Fibroblast of skin of right quadriceps (primary cell): ENCODE measurements at regions not wholly inside any gene's neighbourhood (a gene's known extent, or its start where the extent isn't known, plus 50 kb on each side); places are given as distances from the start of the nearest gene placed in this dataset.

Experiments used
- DNase-seq: peaks from one replicate; pipeline ENCODE4 v3.0.0-alpha.2; 2013

GRCh38 chr1:18020021-18020817, 87.4 kb upstream of the IGSF21 start:
- DNase-seq, result no peak

GRCh38 chr1:18021242-18021641, 86.4 kb upstream of the IGSF21 start:
- DNase-seq, result no peak

- DNase-seq, result no peak
Observed at GRCh38 chr1:18032172-18032859, 75.3 kb upstream of the IGSF21 start.

GRCh38 chr1:18035145-18035544, 72.5 kb upstream of the IGSF21 start:
- DNase-seq, result no peak

GRCh38 chr1:18037651-18038050, 69.9 kb upstream of the IGSF21 start:
- DNase-seq, result no peak

- DNase-seq, result no peak
Observed at GRCh38 chr1:18038051-18038450, 69.5 kb upstream of the IGSF21 start.

- no peak for DNase-seq
Observed at GRCh38 chr1:18039102-18039501, 68.5 kb upstream of the IGSF21 start.

GRCh38 chr1:18041102-18041501, 66.5 kb upstream of the IGSF21 start:
- no peak for DNase-seq

- DNase-seq, result no peak
Observed at GRCh38 chr1:18041685-18042355, 65.8 kb upstream of the IGSF21 start.

- no peak for DNase-seq
Observed at GRCh38 chr1:18043871-18044270, 63.7 kb upstream of the IGSF21 start.

GRCh38 chr1:18045203-18045602, 62.4 kb upstream of the IGSF21 start:
- DNase-seq, result no peak

GRCh38 chr1:18045621-18046020, 62.0 kb upstream of the IGSF21 start:
- DNase-seq, result no peak

GRCh38 chr1:18047122-18047521, 60.5 kb upstream of the IGSF21 start:
- DNase-seq, result no peak

- DNase-seq, result no peak
Observed at GRCh38 chr1:18049228-18049627, 58.4 kb upstream of the IGSF21 start.

GRCh38 chr1:18052671-18053070, 54.9 kb upstream of the IGSF21 start:
- no peak for DNase-seq

GRCh38 chr1:18055156-18055555, 52.4 kb upstream of the IGSF21 start:
- no peak for DNase-seq

GRCh38 chr1:18056545-18056944, 51.1 kb upstream of the IGSF21 start:
- no peak for DNase-seq

- DNase-seq, result no peak
Observed at GRCh38 chr1:18057623-18058022, 50.0 kb upstream of the IGSF21 start.
